Uterus (tissue), 3 donors: ENCODE measurements at regions not wholly inside any gene's neighbourhood (a gene's known extent, or its start where the extent isn't known, plus 50 kb on each side); places are given as distances from the start of the nearest gene placed in this dataset.

Experiments
- DNase-seq, 2 donors: peaks; one replicate each; pipeline ENCODE4 v3.0.0-alpha.2; 2019 to 2020
- H3K27ac ChIP-seq, 2 donors: fragments of 200-600 bp; sonication (generic); 1 replicate in 1 of 2; 2 replicates in 1 of 2; pipeline ENCODE4 v1.5.1; 2016 to 2018
- H3K27me3 ChIP-seq, 2 donors: fragments of 200-600 bp; sonication (generic); one replicate each; pipeline ENCODE4 v1.5.1; 2018 to 2019; ENCODE audit warnings: control low read depth in 1 of 2
- H3K36me3 ChIP-seq, 2 donors: fragments of 200-600 bp; sonication (generic); one replicate each; pipeline ENCODE4 v1.5.1; 2019; ENCODE audit warnings: control low read depth in 1 of 2
- H3K4me1 ChIP-seq, 2 donors: fragments of 200-600 bp; sonication (generic); one replicate each; pipeline ENCODE4 v1.5.1; 2018 to 2019; ENCODE audit warnings: control low read depth in 1 of 2
- H3K4me3 ChIP-seq, 2 donors: fragments of 200-600 bp; sonication (generic); 1 replicate in 1 of 2; 2 replicates in 1 of 2; pipeline ENCODE4 v1.5.1; 2018 to 2019; ENCODE audit warnings: mild to moderate bottlenecking in 1 of 2
- H3K9me3 ChIP-seq, 2 donors: fragments of 200-600 bp; sonication (generic); one replicate each; pipeline ENCODE4 v1.5.1; 2019; ENCODE audit warnings: control low read depth in 1 of 2
- CTCF ChIP-seq, 4 experiments: fragments of 200-600 bp in 2 of 4; fragments of 450-650 bp in 2 of 4; sonication (generic) in 2 of 4; IDR thresholded peaks; one replicate each; pipeline ENCODE4 v1.5.1; 2016 to 2019; ENCODE audit warnings: antibody characterized with exemption in 4 of 4, mild to moderate bottlenecking in 2 of 4, moderate library complexity in 1 of 4
- POLR2A ChIP-seq, 2 donors: fragments of 450-650 bp; IDR thresholded peaks; one replicate each; pipeline ENCODE4 v1.6.1; 2016; ENCODE audit warnings: antibody characterized with exemption in 2 of 2, mild to moderate bottlenecking in 1 of 2, moderate library complexity in 1 of 2
- intact Hi-C: fragments of 100-400 bp; cut with DNase I; formaldehyde crosslinking; loops from one replicate; pipeline ENCODE4 v1.15.1; 2023; ENCODE audit warnings: low total_unique reads
- donor health status: DM: yes; HTN: yes; CAD: no.

- H3K4me3 ChIP-seq, result no peak overlapping the region
- intact Hi-C loops, result no loop called here
- H3K27me3 ChIP-seq, result no peaks in the 10 kb centered on the region
- no peak overlapping the region for H3K27ac ChIP-seq
- no peaks in the 10 kb centered on the region for H3K36me3 ChIP-seq
- no peaks in the 10 kb centered on the region for H3K9me3 ChIP-seq
- no peak for DNase-seq
- TF ChIP-seq CTCF (IDR thresholded peaks at IDR 0.05), result no peak
- no peak for TF ChIP-seq POLR2A (IDR thresholded peaks at IDR 0.05)
- H3K4me1 ChIP-seq, result no peaks in the 10 kb centered on the region
Observed at GRCh38 chr5:5080790-5081189, 59.3 kb upstream of the ADAMTS16 start.

- no peak for DNase-seq
- TF ChIP-seq POLR2A (IDR thresholded peaks at IDR 0.05) (no peak), CTCF (IDR thresholded peaks at IDR 0.05) (no peak)
- H3K4me3 ChIP-seq, result no peak overlapping the region
- H3K36me3 ChIP-seq, result no peaks in the 10 kb centered on the region
- no peaks in the 10 kb centered on the region for H3K9me3 ChIP-seq
- no peaks in the 10 kb centered on the region for H3K4me1 ChIP-seq
- H3K27me3 ChIP-seq, result no peaks in the 10 kb centered on the region
- H3K27ac ChIP-seq, result no peak overlapping the region
- intact Hi-C loops, result no loop called here
Observed at GRCh38 chr5:5085381-5085780, 54.7 kb upstream of the ADAMTS16 start.

- no peaks in the 10 kb centered on the region for H3K36me3 ChIP-seq
- H3K27me3 ChIP-seq, result no peaks in the 10 kb centered on the region
- H3K4me1 ChIP-seq, result no peaks in the 10 kb centered on the region
- H3K27ac ChIP-seq, result no peak overlapping the region
- no peak for DNase-seq
- no peak overlapping the region for H3K4me3 ChIP-seq
- no peaks in the 10 kb centered on the region for H3K9me3 ChIP-seq
- intact Hi-C loops, result no loop called here
- TF ChIP-seq POLR2A (IDR thresholded peaks at IDR 0.05) (no peak), CTCF (IDR thresholded peaks at IDR 0.05) (no peak)
Observed at GRCh38 chr5:5089895-5090649, 50.1 kb upstream of the ADAMTS16 start.
